Skeletal muscle cell (primary cell): ENCODE measurements at regions not wholly inside any gene's neighbourhood (a gene's known extent, or its start where the extent isn't known, plus 50 kb on each side); places are given as distances from the start of the nearest gene placed in this dataset.

Experiments used
- DNase-seq: peaks from one replicate; pipeline ENCODE4 v3.0.0-alpha.2; 2010; ENCODE audit warnings: low read depth
- H3K4me3 ChIP-seq: 2 replicates; pipeline ENCODE4 v1.5.1; 2011; ENCODE audit warnings: low read depth, mild to moderate bottlenecking, control low read depth, low read length, moderate library complexity

GRCh38 chr3:148360051-148360450 lies 337.7 kb upstream of the AGTR1 start:
- H3K4me3 ChIP-seq: no peak overlapping the region
- DNase-seq: peak; percentile 30

GRCh38 chr3:148366743-148367410 lies 330.8 kb upstream of the AGTR1 start:
- H3K4me3 ChIP-seq: no peak overlapping the region
- DNase-seq: no peak

- H3K4me3 ChIP-seq: no peak overlapping the region
- no peak for DNase-seq
These were observed 329.9 kb upstream of the AGTR1 start for GRCh38 chr3:148367756-148368155.

- DNase-seq: no peak
- H3K4me3 ChIP-seq: no peak overlapping the region
These were observed 328.3 kb upstream of the AGTR1 start for GRCh38 chr3:148369381-148369780.

GRCh38 chr3:148372206-148372875 lies 325.4 kb upstream of the AGTR1 start:
- no peak overlapping the region for H3K4me3 ChIP-seq
- DNase-seq: no peak

- H3K4me3 ChIP-seq: no peak overlapping the region
- DNase-seq: no peak
These were observed 323.7 kb upstream of the AGTR1 start for GRCh38 chr3:148373961-148374360.

- no peak overlapping the region for H3K4me3 ChIP-seq
- DNase-seq: peak; percentile 25
These were observed 317.8 kb upstream of the AGTR1 start for GRCh38 chr3:148379763-148380382.

GRCh38 chr3:148381051-148381450 lies 316.7 kb upstream of the AGTR1 start:
- H3K4me3 ChIP-seq: no peak overlapping the region
- no peak for DNase-seq

GRCh38 chr3:148389916-148390315 lies 307.8 kb upstream of the AGTR1 start:
- no peak overlapping the region for H3K4me3 ChIP-seq
- DNase-seq: no peak

- no peak overlapping the region for H3K4me3 ChIP-seq
- DNase-seq: no peak
These were observed 301.9 kb upstream of the AGTR1 start for GRCh38 chr3:148395821-148396220.

- H3K4me3 ChIP-seq: no peak overlapping the region
- DNase-seq: peak; percentile 41
These were observed 296.9 kb upstream of the AGTR1 start for GRCh38 chr3:148400754-148401153.

- DNase-seq: no peak
- no peak overlapping the region for H3K4me3 ChIP-seq
These were observed 289.0 kb upstream of the AGTR1 start for GRCh38 chr3:148408667-148409066.

GRCh38 chr3:148420242-148420641 lies 277.5 kb upstream of the AGTR1 start:
- DNase-seq: no peak
- no peak overlapping the region for H3K4me3 ChIP-seq

- no peak for DNase-seq
- no peak overlapping the region for H3K4me3 ChIP-seq
These were observed 268.7 kb upstream of the AGTR1 start for GRCh38 chr3:148428862-148429605.

GRCh38 chr3:148433665-148434064 lies 264.0 kb upstream of the AGTR1 start:
- H3K4me3 ChIP-seq: no peak overlapping the region
- DNase-seq: no peak

- no peak for DNase-seq
- no peak overlapping the region for H3K4me3 ChIP-seq
These were observed 262.2 kb upstream of the AGTR1 start for GRCh38 chr3:148435534-148435933.

GRCh38 chr3:148439254-148439822 lies 258.4 kb upstream of the AGTR1 start:
- no peak for DNase-seq
- H3K4me3 ChIP-seq: no peak overlapping the region

- DNase-seq: no peak
- H3K4me3 ChIP-seq: no peak overlapping the region
These were observed 256.5 kb upstream of the AGTR1 start for GRCh38 chr3:148441191-148441590.

GRCh38 chr3:148450819-148451218 lies 246.9 kb upstream of the AGTR1 start:
- no peak for DNase-seq
- no peak overlapping the region for H3K4me3 ChIP-seq

- DNase-seq: no peak
- H3K4me3 ChIP-seq: no peak overlapping the region
These were observed 245.7 kb upstream of the AGTR1 start for GRCh38 chr3:148451969-148452368.
